Suppressor macrophage treated with lipopolysaccharide for 4 hours (primary cell): ENCODE measurements at regions not wholly inside any gene's neighbourhood (a gene's known extent, or its start where the extent isn't known, plus 50 kb on each side); places are given as distances from the start of the nearest gene placed in this dataset.
"Not testable (repeated sequence)": the region's sequence is repeated elsewhere in the genome, so short reads cannot be mapped to it uniquely, and the experiment has no call there.

Source experiments
- DNase-seq: peaks from one replicate; pipeline ENCODE4 v3.0.0-alpha.2; 2020

GRCh38 chr6:170093658-170094596, 197.0 kb downstream of the DLL1 start:
- no peak for DNase-seq

GRCh38 chr6:170093276-170093657, 197.6 kb downstream of the DLL1 start:
- no peak for DNase-seq

DNA sequence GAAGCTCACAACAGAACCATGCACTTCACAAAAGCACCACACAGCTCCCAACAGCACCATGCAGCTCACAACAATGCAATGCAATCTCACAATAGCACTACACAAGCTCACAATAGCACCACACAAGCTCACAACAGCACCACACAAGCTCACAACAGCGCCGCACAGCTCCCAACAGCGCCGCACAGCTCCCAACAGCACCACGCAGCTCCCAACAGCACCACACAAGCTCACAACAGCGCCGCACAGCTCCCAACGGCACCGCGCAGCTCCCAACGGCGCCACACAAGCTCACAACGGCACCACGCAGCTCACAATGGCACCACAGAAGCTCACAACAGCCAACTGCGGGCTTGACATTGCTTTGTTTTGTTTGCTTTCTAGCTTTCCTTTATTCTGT, 198.1 kb downstream of the DLL1 start:
- no peak for DNase-seq

DNA sequence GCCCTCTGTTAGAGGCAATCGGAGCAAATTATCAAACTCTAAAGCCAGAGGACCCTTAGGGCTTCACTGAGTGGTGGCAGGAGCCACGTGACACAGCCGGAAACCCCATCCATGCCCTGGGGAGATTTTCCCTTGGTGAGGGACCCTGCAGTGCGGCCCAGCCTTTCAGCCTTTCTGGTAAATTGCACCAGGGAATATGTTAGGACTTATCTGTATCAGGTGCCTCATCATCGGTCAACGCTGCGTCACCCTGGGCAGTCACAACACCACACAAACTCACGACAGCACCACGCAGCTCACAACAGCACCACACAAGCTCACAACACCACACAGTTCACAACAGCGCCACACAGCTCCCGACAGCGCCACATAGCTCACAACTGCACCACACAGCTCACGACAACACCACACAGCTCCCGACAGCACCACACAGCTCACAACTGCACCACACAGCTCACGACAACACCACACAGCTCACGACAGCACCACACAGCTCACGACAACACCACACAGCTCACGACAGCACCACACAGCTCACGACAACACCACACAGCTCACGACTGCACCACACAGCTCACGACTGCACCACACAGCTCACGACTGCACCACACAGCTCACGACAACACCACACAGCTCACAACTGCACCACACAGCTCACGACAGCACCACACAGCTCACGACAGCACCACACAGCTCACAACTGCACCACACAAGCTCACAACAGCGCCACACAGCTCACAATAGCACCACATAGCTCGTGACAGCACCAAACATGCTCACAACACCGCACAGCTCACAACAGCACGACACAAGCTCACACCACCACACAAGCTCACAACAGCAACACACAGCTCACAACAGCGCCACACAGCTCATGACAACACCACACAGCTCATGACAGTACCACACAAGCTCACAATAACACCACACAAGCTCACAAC, 199.0 kb downstream of the DLL1 start:
- DNase-seq, result no peak

- DNase-seq, result no peak
Measured at GRCh38 chr6:170091000-170091638, 199.8 kb downstream of the DLL1 start.

DNA sequence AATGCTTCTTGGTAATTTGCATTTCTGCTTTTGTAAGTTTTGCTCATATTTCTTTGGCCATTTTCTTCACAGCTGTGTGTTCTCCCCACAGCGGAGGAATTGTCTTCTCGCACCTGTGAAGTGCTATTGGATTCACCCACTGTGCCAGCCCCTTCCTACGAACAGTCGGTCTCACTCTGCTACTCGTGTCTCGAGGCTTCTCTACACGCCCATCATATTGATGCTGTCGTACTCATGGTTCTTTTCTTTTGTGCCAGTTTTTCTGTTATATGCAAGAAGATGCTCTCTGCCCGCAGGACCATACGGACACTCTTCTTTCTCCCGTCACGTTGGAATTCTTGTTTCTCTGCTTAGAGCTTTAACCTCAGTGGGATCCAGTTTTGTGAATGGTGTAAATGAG, 200.3 kb downstream of the DLL1 start:
- DNase-seq, result no peak

- no peak for DNase-seq
Measured at GRCh38 chr6:170089963-170090362, 200.9 kb downstream of the DLL1 start.

GRCh38 chr6:170088582-170088955, 202.3 kb downstream of the DLL1 start:
- no peak for DNase-seq

- DNase-seq, result peak; percentile 69
Measured at GRCh38 chr6:170087941-170088581, 202.8 kb downstream of the DLL1 start.

DNA sequence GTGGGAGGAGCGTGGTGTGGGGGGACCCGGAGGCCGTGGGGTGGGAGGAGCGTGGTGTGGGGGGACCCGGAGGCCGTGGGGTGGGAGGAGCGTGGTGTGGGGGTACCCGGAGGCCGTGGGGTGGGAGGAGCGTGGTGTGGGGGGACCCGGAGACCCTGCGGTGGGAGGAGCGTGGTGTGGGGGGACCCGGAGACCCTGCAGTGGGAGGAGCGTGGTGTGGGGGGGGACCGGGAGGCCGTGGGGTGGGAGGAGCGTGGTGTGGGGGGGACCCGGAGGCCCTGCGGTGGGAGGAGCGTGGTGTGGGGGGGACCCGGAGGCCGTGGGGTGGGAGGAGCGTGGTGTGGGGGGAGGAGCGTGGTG, 203.5 kb downstream of the DLL1 start:
- not testable (repeated sequence) for DNase-seq

DNA sequence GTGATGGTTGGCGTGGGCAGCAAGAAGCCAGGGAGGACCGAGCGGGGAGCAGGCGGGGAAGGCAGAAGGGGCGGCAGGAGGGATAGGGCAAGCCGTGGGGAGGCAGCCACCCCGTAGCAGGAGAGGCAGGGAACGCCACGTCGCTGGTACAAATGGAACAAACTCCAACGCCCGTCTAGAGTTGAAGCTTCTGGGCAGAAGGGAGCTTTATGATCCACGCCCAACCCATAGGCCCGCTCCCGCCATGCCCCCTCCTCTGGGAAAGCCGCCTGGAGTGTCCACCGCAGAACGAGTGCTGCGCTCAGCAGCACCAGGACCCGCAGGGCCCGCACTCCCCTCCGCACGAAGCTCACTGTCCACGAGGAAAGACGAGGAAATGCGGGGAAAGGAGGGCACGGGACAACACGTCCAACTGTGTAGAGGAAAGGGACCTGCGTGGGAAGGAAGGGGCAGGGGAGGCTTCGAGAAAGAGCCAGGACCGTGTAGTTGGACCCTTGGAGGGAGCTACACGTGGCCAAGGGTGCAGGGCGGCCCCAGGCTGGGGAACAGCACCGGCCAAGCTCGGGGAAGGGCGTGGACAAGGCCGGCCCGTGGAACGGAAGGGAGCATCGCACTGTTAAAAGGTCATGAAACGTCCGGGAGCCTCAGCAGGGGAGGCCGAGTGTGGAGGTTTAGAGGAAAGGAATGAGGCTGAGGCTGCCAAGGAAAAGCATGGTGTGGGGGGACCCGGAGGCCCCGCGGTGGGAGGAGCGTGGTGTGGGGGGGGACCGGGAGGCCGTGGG, 204.0 kb downstream of the DLL1 start:
- DNase-seq, result no peak

GRCh38 chr6:170085475-170086401, 205.1 kb downstream of the DLL1 start:
- DNase-seq, result no peak

GRCh38 chr6:170084166-170084730, 206.6 kb downstream of the DLL1 start:
- DNase-seq, result no peak

GRCh38 chr6:170083236-170084051, 207.4 kb downstream of the DLL1 start:
- DNase-seq, result no peak

GRCh38 chr6:170082531-170083187, 208.2 kb downstream of the DLL1 start:
- DNase-seq, result no peak

GRCh38 chr6:170082067-170082466, 208.8 kb downstream of the DLL1 start:
- DNase-seq, result no peak

- DNase-seq, result no peak
Measured at GRCh38 chr6:170081556-170081955, 209.3 kb downstream of the DLL1 start.

DNA sequence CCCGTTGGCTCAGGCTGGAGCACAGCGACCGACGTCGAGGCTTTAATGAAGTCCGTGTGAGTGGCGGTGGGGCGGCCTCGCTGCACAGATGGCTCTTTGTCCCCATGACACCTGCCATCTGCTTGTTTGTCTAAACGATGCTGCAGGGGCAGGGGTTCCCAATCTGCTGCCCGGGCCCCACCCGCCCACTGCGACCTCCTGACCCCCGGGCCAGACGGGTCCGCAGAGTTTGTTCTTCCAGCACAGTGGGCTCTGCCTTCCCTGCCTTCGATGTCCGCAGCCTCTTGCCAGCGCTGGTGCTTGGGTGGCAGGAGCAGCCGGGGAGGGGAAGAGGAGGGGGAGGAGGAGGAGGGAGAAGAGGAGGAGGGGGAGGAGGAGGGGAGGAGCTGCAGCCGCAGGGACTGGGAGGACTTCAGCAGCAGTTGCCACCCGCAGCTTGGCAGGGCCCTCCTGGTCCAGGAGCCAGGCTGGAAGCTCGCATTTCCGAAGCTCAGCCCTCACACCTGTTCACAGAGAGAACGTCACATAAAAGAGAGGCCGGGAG, 210.0 kb downstream of the DLL1 start:
- DNase-seq, result no peak
